B cell (primary cell): ENCODE measurements at regions not wholly inside any gene's neighbourhood (a gene's known extent, or its start where the extent isn't known, plus 50 kb on each side); places are given as distances from the start of the nearest gene placed in this dataset.

Experiments
- ATAC-seq: fragments of 200-7000 bp; cut with Tn5 transposase; one replicate; pipeline ENCODE4 v1.10.0; 2021; ENCODE audit warnings: low read depth, mild to moderate bottlenecking, moderate number of reproducible peaks, moderate library complexity
- CTCF ChIA-PET: fragments of 350-600 bp; sonication (Branson Sonifier 250); formaldehyde crosslinking; loops from one replicate; lab custom pipeline; 2021; ENCODE audit warnings: antibody characterized with exemption, inconsistent platforms; lab: Charles Lee
- POLR2A ChIA-PET: fragments of 350-600 bp; sonication (Branson Sonifier 250); formaldehyde crosslinking; loops from one replicate; lab custom pipeline; 2021; ENCODE audit warnings: antibody characterized with exemption; lab: Charles Lee
- DNase-seq: peaks from one replicate; pipeline ENCODE4 v3.0.0; 2013
- H2AFZ ChIP-seq: 2 replicates; pipeline ENCODE4 v1.6.1; 2012; ENCODE audit warnings: mild to moderate bottlenecking, low read depth, low read length; ENCODE audit not compliant: insufficient read depth, poor library complexity, severe bottlenecking
- H3K27ac ChIP-seq, 2 donors: 1 replicate in 1 of 2; 2 replicates in 1 of 2; pipeline ENCODE4 v1.5.1; 2012 to 2013; ENCODE audit warnings: low read length in 2 of 2, mild to moderate bottlenecking in 2 of 2, moderate library complexity in 1 of 2
- H3K27me3 ChIP-seq, 4 experiments: fragments of 200-600 bp in 1 of 4; sonication (generic) in 1 of 4; replicated peaks in 1 of 4; 1 replicate in 2 of 4; 2 replicates in 2 of 4; pipeline versions ENCODE4 v1.6.1 to v1.7.0; 2013 to 2016; ENCODE audit warnings: low read length in 3 of 4, mild to moderate bottlenecking in 2 of 4, mixed read lengths in 1 of 4, moderate library complexity in 1 of 4; ENCODE audit not compliant: insufficient read depth in 4 of 4, control insufficient read depth in 3 of 4; ENCODE audit errors: control extremely low read depth in 1 of 4
- H3K36me3 ChIP-seq, 2 experiments: replicated peaks in 1 of 2; 1 replicate in 1 of 2; 2 replicates in 1 of 2; pipeline versions ENCODE4 v1.6.1 to v1.7.1; 2013; ENCODE audit warnings: low read length in 1 of 2; ENCODE audit not compliant: insufficient read depth in 2 of 2, control insufficient read depth in 1 of 2; ENCODE audit errors: control extremely low read depth in 1 of 2, extremely low read depth in 1 of 2
- H3K4me1 ChIP-seq, 2 donors: fragments of 200-600 bp in 1 of 2; sonication (generic) in 1 of 2; 1 replicate in 1 of 2; 2 replicates in 1 of 2; pipeline versions ENCODE4 v1.5.1 to v1.6.1; 2013 to 2017; ENCODE audit warnings: low read length in 2 of 2; ENCODE audit not compliant: control insufficient read depth in 2 of 2, insufficient read depth in 2 of 2
- H3K4me2 ChIP-seq: replicated peaks from 2 replicates; pipeline ENCODE3; 2012; ENCODE audit warnings: mild to moderate bottlenecking, low read depth, low read length; ENCODE audit not compliant: poor library complexity, severe bottlenecking
- H3K4me3 ChIP-seq, 5 experiments: fragments of 200-600 bp in 1 of 5; sonication (generic) in 1 of 5; 1 replicate in 3 of 5; 2 replicates in 2 of 5; pipeline versions ENCODE4 v1.5.1 to v1.7.0; 2011 to 2016; ENCODE audit warnings: low read length in 4 of 5, mild to moderate bottlenecking in 4 of 5, low read depth in 2 of 5, control low read depth in 1 of 5, moderate library complexity in 1 of 5; ENCODE audit not compliant: insufficient read depth in 1 of 5; ENCODE audit errors: control extremely low read depth in 1 of 5, extremely low read depth in 1 of 5
- H3K79me2 ChIP-seq: fragments of 200-600 bp; sonication (generic); one replicate; pipeline ENCODE4 v1.6.0; 2016; ENCODE audit warnings: low read length; ENCODE audit not compliant: control insufficient read depth, insufficient read depth
- H3K9ac ChIP-seq: fragments of 200-600 bp; sonication (generic); 2 replicates; pipeline ENCODE4 v1.6.1; 2017; ENCODE audit warnings: mild to moderate bottlenecking, low read length, moderate library complexity
- H3K9me3 ChIP-seq, 3 donors: one replicate each; pipeline versions ENCODE4 v1.6.1 to v1.7.1; 2013; ENCODE audit warnings: low read length in 2 of 3; ENCODE audit not compliant: control insufficient read depth in 2 of 3, insufficient read depth in 1 of 3; ENCODE audit errors: control extremely low read depth in 1 of 3
- H4K20me1 ChIP-seq: 2 replicates; pipeline ENCODE4 v1.6.0; 2012; ENCODE audit warnings: mild to moderate bottlenecking, low read length; ENCODE audit not compliant: insufficient read depth, control insufficient read depth, poor library complexity, severe bottlenecking
- H3K27ac Mint-ChIP-seq: one replicate; pipeline ENCODE4 v1.8.0; 2021; ENCODE audit warnings: mixed read lengths
- H3K27me3 Mint-ChIP-seq: one replicate; pipeline ENCODE4 v1.8.0; 2021; ENCODE audit warnings: mixed read lengths
- H3K4me1 Mint-ChIP-seq: one replicate; pipeline ENCODE4 v1.8.0; 2021; ENCODE audit warnings: mixed read lengths
- H3K4me3 Mint-ChIP-seq: one replicate; pipeline ENCODE4 v1.8.0; 2021; ENCODE audit warnings: mixed read lengths
- H3K9me3 Mint-ChIP-seq: one replicate; pipeline ENCODE4 v1.8.0; 2022; ENCODE audit warnings: mixed read lengths; ENCODE audit not compliant: insufficient read depth
- EZH2 ChIP-seq: IDR thresholded peaks from 2 replicates; pipeline ENCODE4 v1.6.1; 2012; ENCODE audit warnings: borderline replicate concordance, low read depth, mild to moderate bottlenecking, moderate library complexity, low read length; ENCODE audit not compliant: insufficient read depth, poor library complexity, severe bottlenecking
- WGBS: methylation state at CpG from one replicate; pipeline ENCODE4 v1.1.5; 2013; ENCODE audit warnings: missing lambda C conversion rate; ENCODE audit not compliant: insufficient coverage; 5-methylcytosine and 5-hydroxymethylcytosine counted together
- intact Hi-C: fragments of 100-400 bp; cut with micrococcal nuclease; formaldehyde crosslinking; loops from one replicate; pipeline ENCODE4 v1.10.0; 2022
- TF ChIP-seq, protein P1 (sequence below): fragments of 200-600 bp; IDR thresholded peaks from one replicate; pipeline ENCODE4 v1.8.0; 2022; ENCODE audit warnings: antibody characterized with exemption, mild to moderate bottlenecking

DNA sequence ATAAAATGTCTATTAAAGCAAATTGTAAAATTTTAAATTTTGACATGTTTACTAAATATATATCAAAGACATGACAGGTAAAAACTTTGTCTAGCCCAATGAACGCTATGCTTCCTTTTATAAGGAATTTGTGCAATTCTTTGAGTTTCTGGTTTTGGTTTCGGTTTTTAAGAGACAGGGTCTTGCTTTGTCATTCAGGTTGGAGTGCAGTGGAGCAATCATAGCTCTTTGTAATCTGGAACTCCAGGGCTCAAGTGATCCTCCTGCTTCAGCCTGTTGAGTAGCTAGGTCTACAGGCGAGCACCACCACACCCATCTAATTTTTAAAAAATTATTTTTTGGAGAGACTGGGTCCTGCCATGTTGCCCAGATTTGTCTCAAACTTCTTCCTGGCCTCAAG is 60.7 kb downstream of the BLTP1 start:
- peak; percentile 4 for DNase-seq
- no peak overlapping the region for H3K4me2 ChIP-seq
- peaks cover 3% of the 10 kb centered on the region for H3K9me3 Mint-ChIP-seq
- no peak overlapping the region for H3K4me3 Mint-ChIP-seq
- ATAC-seq: no peak
- no peak overlapping the region for H3K27ac Mint-ChIP-seq
- peaks cover 10 to 21% of the 10 kb centered on the region in 2 experiments for H3K36me3 ChIP-seq
- no peak overlapping the region for H2AFZ ChIP-seq
- no peaks in the 10 kb centered on the region for H3K4me1 ChIP-seq
- H3K27ac ChIP-seq: no peak overlapping the region
- H3K9ac ChIP-seq: no peak overlapping the region
- H3K4me1 Mint-ChIP-seq: peaks cover 3% of the 10 kb centered on the region
- no peaks in the 10 kb centered on the region for H3K27me3 Mint-ChIP-seq
- 60% methylated on average over 2 of the region's 3 CpGs for WGBS
- intact Hi-C loops: no loop called here
- TF ChIP-seq, protein P1, sequence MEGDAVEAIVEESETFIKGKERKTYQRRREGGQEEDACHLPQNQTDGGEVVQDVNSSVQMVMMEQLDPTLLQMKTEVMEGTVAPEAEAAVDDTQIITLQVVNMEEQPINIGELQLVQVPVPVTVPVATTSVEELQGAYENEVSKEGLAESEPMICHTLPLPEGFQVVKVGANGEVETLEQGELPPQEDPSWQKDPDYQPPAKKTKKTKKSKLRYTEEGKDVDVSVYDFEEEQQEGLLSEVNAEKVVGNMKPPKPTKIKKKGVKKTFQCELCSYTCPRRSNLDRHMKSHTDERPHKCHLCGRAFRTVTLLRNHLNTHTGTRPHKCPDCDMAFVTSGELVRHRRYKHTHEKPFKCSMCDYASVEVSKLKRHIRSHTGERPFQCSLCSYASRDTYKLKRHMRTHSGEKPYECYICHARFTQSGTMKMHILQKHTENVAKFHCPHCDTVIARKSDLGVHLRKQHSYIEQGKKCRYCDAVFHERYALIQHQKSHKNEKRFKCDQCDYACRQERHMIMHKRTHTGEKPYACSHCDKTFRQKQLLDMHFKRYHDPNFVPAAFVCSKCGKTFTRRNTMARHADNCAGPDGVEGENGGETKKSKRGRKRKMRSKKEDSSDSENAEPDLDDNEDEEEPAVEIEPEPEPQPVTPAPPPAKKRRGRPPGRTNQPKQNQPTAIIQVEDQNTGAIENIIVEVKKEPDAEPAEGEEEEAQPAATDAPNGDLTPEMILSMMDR: no peak
- no peak for TF ChIP-seq EZH2
- H3K27me3 ChIP-seq: no peaks in the 10 kb centered on the region
- no peaks in the 10 kb centered on the region for H3K9me3 ChIP-seq
- H3K4me3 ChIP-seq: no peak overlapping the region
- no peaks in the 10 kb centered on the region for H3K79me2 ChIP-seq
- no peaks in the 10 kb centered on the region for H4K20me1 ChIP-seq
- ChIA-PET CTCF (interaction anchor here (0.9 kb wide), 1 partner anchor 312 kb away, joined by 4 read pairs; no protein-coding TSS in a partner anchor), POLR2A (no interaction called here)

DNA sequence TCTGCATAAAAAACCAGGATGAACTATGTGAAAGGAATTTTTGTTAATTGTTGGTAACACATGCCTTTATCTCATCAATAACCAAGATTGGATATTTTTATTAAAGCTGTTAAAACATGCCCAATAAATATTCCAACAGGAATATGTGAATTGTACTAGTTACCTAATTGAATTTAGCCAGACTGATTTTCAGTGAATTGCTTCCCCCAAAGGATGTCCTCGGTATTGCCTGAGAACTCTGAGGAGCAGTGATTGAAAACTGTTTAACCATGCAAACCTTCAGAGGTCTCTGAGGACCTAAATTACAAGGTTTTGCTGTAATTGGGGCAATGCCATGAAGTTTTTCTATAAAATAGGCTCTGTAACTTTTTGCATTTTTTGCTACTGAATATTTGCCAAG is 66.6 kb downstream of the BLTP1 start:
- no peak for DNase-seq
- Histone ChIP-seq H3K36me3 (peaks cover 8 to 49% of the 10 kb centered on the region in 2 experiments), H3K9ac (no peak overlapping the region), H3K4me1 (no peaks in the 10 kb centered on the region), H2AFZ (no peak overlapping the region), H3K4me2 (no peak overlapping the region), H3K79me2 (no peaks in the 10 kb centered on the region), H3K27me3 (no peaks in the 10 kb centered on the region), H3K4me3 (no peak overlapping the region), H3K9me3 (no peaks in the 10 kb centered on the region), H4K20me1 (no peaks in the 10 kb centered on the region), H3K27ac (no peak overlapping the region)
- no peak for TF ChIP-seq EZH2
- TF ChIP-seq, protein P1: peak; percentile 25
- WGBS: 57% methylated on average over 1 of the region's 1 CpG
- ATAC-seq: no peak
- intact Hi-C loops: no loop called here
- Mint-ChIP-seq H3K4me3 (no peak overlapping the region), H3K27me3 (no peaks in the 10 kb centered on the region), H3K27ac (no peak overlapping the region), H3K9me3 (peaks cover 3% of the 10 kb centered on the region), H3K4me1 (no peaks in the 10 kb centered on the region)
- ChIA-PET POLR2A (no interaction called here), CTCF (interaction anchor here (0.6 kb wide), 1 partner anchor 398 kb away, joined by 3 read pairs; no protein-coding TSS in a partner anchor)
